Left cardiac atrium (tissue), 4 donors: ENCODE measurements at regions not wholly inside any gene's neighbourhood (a gene's known extent, or its start where the extent isn't known, plus 50 kb on each side); places are given as distances from the start of the nearest gene placed in this dataset.

Experiments
- ATAC-seq, 2 donors: fragments of 200-7000 bp; cut with Tn5 transposase; one replicate each; pipeline ENCODE4 v1.9.1; 2020; ENCODE audit warnings: mild to moderate bottlenecking in 2 of 2, moderate library complexity in 2 of 2
- DNase-seq: peaks from one replicate; pipeline ENCODE4 v3.0.0-alpha.2; 2020
- intact Hi-C, 2 donors: fragments of 100-400 bp; cut with DNase I; formaldehyde crosslinking; loops; one replicate each; pipeline versions ENCODE4 v1.14.1 to v1.15.1; 2022 to 2023
- donor health status: DM: no; HTN: yes; CAD: no.
- donor health status: DM: no; HTN: yes; CAD: no; lungs with severe emphysema.
- donor health status: DM: yes; HTN: yes; CAD: no.
- donor health status: Dilated cardiomyopathy.

DNA sequence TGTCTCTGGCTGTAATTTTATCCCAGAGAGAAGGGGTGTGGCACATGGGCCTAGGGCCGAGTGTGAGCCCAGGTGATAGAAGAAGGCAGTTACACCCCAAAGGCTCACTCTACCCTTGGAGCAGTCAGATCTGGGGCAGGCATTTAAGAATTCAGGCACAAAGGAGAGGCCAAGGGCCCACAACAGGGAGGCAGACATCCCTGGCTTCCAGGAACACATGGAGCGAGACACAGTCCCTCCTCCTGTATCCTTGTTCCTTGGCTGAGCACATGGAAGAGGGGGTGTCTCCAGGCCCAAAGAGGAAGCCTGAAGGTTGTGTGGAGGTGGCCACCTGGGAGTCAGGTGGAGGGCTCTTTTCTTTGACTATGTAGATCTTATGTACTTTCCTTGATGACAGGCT is 286.2 kb downstream of the RPS24 start:
- ATAC-seq (no peak), DNase-seq (no peak)
- intact Hi-C loops = loop anchor here in 1 of 2 donors (10.0 kb wide), 1 partner anchor 265 kb away; no protein-coding TSS in a partner anchor

DNA sequence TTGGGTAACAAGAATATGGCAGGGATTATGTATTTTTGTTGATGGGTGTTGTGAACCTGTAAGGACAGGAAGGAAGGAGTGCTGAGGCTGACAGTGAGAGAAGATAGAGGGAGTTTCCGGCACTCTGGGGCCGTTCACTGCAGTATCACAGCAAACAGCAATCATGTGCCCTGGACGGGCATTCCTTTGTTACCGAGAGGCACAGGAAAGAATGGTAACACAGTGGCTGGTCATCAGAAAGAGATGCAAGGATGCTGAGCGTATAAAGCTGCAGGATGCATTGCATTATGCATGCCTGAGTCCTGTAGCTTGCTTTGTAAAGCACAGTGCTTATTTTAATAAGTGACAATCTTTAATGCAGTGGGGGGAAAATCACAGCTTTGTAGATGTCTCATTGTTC is 286.8 kb downstream of the RPS24 start:
- intact Hi-C loops = no loop called here
- no peak for ATAC-seq
- DNase-seq = no peak

DNA sequence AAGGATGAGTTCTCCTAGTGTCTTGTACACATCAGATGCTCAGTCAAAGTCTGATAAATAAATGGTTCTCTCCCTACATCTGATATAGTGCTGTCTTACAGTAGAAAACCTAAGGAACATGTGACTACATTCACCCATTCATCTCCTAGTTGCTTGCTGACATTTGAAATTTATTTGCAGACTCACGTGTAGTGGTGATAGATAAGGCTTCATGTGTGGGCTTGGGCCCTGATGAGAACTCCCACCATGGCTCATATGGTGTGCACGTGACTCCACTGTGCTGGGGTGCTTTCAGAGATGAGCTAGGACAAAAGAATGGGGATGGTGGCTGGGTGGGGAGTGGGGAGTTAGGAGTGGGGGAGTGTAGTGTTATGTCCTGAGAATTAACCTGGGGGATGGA is 287.3 kb downstream of the RPS24 start:
- ATAC-seq (no peak), DNase-seq (no peak)
- intact Hi-C loops = no loop called here

DNA sequence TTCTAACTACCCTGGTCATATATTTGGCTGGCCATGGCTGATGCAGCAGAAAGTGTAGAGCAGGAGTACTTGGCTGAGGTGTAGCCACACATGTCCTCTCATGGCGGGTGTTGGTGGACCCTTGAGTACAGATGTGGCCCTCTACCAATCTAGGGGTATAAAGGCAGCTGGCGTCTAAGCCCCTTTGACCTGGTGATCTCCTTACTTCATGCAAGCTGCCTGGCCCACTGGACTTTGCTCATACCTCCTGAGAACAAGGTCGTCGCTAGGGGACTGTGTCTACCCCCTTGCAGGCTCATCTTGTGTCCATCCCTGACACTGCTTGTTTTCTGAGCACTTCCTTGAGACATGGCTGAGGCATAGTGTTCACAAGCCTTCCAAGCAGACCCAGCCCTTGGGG is 287.8 kb downstream of the RPS24 start:
- no peak for ATAC-seq
- intact Hi-C loops = no loop called here
- DNase-seq = no peak

DNA sequence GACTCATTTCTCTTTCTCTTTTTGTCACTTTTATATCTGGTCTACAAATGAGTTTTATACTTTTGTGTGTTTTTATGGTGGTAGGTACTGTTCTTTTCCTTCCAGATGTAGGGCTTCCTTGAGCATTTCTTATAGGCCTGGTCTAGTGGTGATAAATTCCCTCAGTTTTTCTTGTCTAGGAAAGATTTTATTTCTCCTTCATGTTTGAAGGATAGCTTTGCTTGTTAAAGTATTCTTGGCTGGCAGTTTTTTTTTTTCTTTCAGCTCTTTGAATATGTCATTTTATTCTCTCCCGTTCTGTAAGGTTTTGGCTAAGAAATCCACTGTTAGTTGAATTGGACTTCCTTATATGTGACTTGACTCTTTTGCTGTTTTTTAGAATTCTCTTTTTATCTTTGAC is 292.7 kb downstream of the RPS24 start:
- ATAC-seq = no peak
- DNase-seq = no peak
- intact Hi-C loops = no loop called here

DNA sequence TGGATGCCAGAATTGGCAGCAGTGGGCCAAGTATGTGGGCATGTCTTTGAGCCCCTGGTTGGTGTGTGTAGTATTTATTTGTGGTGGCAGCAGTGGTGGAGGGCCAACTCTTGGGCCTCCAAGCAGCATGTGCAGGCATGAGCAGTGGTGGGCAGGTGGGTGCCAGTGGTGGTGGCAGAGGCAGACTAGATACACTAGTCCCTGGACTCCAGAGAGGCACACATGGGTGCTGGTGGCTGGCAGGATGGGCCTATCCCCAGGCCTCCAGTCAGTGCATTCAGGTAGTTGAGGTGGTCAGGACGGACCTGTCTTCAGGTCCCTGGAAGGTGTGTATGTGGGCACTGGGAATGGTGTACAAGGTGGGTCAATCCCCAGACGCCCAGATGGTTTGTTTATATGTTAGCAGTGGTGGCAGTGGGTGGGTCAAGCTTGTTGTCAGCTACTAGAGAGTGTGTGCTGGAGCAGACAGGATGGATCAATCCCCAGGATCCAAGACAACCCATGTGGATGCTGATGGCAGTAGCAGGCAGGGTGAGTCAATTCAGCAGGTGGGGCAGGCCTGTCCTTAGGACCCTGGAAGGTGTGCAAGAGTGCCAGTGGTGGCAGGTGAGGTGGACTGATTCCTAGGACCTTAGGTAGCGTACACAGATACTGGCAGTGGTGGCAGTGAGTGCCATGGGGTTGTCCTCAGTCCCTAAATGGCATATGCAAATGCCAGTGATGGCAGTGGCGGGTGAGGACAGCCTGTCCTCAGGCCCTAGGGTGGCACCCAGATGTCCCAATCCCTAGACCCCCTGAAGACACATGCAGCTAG is 294.3 kb downstream of the RPS24 start:
- intact Hi-C loops = no loop called here
- no peak for ATAC-seq

DNA sequence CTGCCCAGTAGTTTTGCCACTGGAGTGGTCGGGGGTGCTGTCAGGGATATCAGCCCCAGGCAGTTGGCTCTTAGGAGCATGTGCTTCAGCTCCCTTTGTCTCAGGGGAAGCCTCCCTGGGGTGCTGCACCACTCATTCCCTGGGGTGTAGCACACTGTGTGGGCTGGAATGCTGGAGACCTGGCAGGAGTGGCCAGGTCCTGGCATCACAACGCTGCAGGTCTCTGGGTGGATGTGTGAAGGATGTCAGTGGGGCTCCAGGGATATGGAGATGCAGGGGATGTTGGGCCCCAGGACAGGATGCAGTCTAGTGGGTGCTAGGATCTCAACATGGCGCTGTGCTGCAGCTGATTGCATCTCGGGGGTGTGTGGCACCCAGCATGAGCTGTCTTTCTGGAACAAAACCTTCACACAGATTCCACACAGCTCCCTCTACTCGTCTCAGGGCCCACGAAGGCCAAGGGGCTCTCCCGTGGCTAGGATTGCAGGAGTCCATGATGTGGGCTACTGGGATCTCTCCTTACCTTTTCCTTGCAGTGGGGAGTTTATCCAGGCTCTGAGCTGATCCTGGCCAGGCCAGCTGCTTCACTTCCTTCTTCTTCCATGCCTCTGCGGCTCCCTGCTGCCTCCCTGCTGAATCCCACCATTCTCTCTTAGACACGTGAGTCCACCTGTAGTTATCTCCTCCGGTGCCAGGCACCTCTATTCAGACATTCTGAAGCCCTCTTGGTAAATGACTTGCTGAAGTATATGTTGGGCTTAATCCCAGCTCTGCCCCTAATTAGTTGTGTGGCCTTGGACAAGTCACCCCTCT is 295.1 kb downstream of the RPS24 start:
- DNase-seq (no peak), ATAC-seq (no peak)
- intact Hi-C loops = no loop called here

More for the DNA sequence above, 294.3 kb downstream of the RPS24 start:
- DNase-seq = no peak

DNA sequence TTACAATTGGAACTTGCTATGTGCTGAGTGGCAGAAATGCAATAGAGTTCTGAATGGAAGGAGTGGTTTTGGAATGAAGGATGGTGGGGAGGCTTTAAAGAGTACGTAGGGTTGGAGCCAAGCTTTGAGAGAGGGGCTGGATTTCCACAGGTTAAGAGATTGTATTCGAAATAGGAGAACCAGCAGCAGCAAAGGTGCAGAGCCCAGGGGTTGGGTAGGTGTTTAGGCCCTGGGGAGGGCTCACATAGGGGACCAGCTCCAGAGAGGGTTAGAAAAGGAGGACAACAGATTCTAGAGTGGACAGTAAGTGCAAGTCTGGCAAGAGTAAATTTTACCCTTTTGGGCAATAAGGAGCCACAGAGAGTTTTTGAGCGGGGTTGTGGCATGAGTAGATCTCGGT is 297.2 kb downstream of the RPS24 start:
- DNase-seq = no peak
- ATAC-seq = no peak
- intact Hi-C loops = no loop called here

DNA sequence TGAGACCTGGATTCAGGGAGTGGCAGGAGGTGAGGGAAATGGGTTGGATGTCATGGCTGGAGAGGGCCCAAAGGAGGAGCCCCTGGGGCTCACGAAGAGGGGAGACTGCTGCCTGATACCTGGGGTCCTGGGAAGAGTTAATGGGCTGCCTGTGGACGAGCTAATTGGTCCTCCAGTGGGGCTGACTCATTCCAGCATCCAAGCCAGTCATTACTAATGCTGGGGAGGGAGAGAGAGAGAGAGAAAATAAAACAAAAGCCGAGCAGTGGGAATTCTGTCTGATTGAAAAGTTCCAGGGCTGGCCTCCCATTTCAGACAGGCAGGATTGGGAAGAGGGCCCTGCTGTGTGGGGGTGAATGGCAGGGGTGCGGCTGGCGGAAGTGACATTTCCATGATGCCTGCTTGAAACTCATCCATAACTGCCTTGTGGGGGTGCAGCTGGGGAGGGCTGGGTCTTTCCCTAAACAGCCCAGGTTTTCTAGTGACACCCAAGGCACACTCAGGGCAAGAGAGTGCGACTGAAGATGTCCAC is 297.8 kb downstream of the RPS24 start:
- peak; percentile 45 to 69 for ATAC-seq
- intact Hi-C loops = no loop called here
- peak; percentile 68 for DNase-seq

DNA sequence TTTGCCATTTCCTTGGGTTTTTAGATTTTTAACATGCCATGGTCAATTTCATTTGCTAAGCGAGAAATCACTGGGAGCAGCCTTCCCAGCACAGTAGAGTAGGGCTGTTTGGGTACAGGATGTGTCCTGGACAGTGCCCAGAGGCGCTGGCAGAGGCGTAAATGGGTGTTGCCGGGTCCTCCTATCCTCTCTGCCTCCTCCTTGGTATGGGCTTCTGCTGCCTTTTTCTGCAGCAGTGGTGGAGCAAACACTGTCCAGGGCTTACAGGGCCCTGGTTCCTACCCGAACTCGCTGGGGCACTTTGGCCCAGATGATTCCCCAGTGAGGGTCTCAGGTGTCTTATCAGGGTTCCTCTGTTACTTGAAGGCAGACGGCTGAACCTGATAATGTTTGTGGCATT is 298.3 kb downstream of the RPS24 start:
- peak; percentile 55 for DNase-seq
- intact Hi-C loops = no loop called here

DNA sequence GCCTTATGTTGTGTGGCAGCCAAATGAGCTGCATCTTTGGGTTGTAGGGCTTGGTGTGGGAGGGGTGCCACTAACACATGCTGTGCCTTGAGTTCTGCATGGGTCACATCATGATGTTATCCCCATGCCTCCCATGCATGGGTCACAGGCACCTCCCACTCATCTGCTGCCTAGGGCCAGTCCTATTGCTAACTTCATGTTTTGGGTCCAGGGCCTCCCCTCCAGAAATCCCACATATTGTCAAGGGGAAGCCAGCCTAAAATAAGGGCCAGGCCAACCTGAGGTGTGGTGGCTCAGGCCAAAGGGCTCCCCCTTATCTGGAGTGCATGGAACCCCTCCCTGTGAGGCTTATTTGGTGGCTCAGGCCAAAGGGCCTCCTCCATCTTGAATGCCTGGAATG is 299.0 kb downstream of the RPS24 start:
- DNase-seq (no peak), ATAC-seq (no peak)
- intact Hi-C loops = no loop called here

More for the DNA sequence above, 298.3 kb downstream of the RPS24 start:
- peak in 1 of 2 donors; percentile 43 for ATAC-seq

DNA sequence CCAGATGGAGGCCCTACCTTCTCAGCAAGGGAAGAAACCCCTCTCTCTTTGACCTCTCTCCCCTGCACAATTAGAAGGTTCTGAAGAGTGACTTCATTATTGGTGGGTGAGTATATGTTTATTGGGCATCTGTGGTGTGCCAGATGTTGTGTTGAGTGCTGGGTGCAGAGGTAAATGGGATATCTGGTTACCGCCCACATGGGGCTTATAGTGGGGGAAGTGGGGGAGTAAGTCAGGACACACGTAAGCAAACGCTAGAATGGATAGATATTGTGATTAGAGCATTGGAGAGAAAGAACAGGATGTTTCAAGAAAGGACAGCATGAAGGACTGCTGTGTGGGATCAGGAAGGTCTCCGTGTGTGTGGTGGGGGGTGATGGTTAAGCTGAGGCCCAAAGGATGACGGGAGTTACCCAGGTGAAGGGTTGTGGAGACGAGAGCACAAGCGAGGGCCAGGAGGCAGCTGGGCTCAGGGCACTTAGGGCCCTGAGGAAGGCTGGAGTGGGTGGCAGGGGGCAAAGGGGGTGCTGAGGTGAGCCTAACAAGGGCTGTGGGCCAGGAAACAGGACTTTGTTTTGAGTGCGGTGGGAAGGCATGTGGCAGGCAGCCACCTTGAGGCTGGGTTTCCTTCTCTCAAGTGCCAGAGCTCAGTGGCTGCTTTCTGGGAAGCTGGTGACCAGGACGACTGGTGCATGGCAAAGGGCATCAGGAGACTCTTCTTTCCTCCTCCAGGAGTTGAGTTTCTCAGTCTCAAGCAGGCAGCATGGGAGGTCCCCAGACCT is 299.9 kb downstream of the RPS24 start:
- ATAC-seq = no peak
- DNase-seq = no peak
- intact Hi-C loops = no loop called here

DNA sequence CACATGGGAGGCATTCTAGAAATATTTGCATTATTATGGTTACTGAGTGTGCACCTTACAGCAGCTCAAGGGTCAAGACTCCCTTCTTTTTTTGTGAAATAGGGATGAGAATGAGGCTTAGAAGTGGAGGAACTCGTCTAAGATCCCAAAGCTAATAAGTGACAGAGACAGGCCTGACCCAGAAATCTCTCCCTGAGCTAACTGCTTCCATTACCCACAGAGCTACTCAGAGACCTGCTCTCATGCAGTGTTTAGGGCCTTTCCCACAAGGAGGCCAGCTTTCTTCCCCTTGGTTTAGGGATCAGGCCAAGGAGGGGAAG is 301.7 kb downstream of the RPS24 start:
- intact Hi-C loops = no loop called here
- ATAC-seq (no peak), DNase-seq (no peak)

DNA sequence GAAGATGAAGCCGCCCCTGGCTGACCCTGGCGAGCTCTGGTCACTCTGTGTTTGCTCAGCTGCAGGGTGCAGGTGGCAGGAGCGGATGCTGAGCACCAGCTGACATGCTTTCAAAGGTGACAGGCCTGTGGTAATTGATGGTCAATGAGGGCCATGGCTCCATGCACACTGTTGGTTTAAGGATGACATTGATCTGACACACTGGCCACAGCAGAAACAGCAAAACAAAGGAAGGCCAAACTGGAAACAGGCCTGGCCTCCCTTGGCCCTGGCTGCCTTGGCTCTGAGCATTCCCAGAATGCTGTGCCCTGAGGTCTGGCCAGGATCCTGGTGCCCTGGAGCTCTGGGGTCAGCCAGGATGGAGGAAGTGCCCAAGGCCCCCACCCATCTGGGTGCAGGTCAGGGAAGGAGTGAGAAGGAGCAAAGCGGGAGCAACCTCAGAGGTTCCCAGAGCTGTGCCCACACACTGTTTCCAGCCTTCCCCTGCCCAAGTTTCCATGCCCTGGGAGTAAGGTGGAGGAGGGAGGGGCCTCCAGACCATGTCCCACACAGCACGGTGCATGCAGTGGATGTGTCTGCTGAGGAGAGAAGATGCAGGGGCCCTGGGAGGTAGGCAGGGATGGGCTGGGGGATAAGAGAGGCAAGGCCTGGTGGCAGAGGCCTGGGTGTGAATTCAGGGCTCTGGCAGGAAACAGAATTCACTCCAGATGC is 302.2 kb downstream of the RPS24 start:
- DNase-seq = peak; percentile 62
- intact Hi-C loops = no loop called here
- ATAC-seq = peak; percentile 69 to 78

DNA sequence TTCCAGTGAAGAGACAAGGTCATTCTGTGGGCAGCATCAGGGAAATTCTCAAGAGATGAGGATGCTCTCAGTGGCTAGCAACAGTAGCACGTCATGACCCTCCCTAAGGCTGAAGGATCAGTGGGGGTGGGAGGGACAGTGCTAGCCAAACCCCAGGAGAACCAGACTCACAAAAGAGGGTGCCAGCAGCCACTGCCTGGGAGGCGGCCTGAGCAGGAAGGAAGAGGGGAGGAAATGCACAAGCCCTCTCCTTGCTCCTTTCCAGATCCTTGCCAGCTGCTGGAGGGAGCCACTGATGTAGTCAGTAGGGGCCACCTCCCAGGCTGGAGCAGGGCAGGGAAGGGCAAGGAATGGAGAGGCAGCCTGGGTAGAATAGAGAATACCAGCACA is 302.7 kb downstream of the RPS24 start:
- intact Hi-C loops = no loop called here
- ATAC-seq (peak in 1 of 2 donors; percentile 45), DNase-seq (no peak)

DNA sequence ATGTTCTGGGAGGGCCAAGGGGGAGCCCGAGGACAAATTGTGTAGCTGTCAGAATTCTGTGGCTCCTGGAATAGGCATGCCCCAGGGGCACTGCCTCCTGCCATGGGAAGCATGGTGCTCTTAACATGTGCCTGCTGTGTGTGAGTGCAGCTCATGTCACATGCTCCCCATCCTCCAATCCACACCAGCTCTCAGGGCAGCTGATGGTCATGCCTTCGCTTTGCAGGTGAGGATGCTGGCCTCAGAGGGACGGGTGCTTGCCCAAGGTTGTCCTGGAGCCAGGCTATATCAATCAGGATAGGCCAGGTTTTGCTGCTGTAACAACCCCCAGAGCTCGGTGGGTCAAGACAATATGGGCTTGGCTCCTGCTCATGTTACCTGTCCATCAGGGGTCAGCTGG is 303.4 kb downstream of the RPS24 start:
- no peak for DNase-seq
- intact Hi-C loops = no loop called here
- ATAC-seq = no peak

DNA sequence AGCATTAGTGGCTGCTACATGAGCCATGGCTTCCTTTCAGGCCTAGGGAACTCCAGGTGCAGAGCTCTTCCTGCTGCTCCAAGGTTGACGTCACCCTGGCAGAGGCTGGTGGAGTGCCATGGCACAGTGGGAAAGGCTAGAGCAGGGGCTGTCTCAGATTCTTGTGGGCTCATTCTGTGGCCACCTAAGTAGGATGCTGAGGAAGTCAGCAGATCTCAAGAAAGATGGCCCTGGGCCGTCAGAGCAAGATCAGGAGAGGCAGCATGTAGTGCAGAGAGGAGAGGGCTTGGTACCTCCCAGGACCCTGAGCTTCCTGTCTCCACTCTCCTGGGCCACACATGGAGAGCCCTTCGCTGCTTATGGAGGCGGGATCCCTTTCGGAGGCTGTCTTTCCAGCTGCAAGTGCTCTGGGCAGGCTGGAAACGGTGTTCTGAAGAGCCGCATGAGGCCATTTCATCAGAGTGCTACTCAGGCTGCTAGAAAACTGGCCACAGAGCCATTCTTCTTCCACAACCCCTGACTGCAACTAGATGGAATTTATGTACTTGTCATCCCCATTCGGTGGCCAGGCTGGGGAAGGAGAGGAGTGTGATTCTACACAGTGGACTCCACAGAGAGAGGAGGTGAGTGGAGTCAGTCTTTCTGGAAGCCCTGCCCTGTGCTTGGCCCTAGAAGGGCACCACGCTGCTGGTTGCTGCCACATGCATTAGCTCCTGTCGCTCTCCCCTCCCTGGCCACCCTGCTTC is 304.2 kb downstream of the RPS24 start:
- no peak for ATAC-seq
- no peak for DNase-seq
- intact Hi-C loops = no loop called here

DNA sequence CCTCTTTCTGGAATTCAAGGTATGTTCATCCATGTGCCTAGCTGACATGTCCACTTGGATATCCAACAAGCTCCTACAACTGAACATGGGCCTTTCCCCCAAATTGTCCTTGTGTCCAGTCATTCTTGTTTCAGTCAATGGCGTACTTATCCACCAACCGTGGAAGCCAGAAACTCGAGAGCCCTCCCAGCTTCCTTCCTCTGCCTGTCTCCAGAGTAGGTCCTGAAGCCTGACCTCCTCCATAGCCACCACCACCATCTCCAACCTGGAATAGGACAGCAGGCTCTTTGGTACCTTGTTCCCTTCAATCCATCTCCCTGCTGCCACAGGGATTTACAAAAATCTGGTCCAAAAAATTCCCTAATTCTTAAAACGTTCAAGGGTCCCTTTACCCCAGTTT is 305.1 kb downstream of the RPS24 start:
- intact Hi-C loops = no loop called here
- ATAC-seq (no peak), DNase-seq (no peak)
